GM12878 (cell line): ENCODE measurements at regions not wholly inside any gene's neighbourhood (a gene's known extent, or its start where the extent isn't known, plus 50 kb on each side); places are given as distances from the start of the nearest gene placed in this dataset.

Experiments
- CHD1 ChIP-seq: IDR thresholded peaks from 2 replicates; pipeline ENCODE4 v1.6.1; 2012; ENCODE audit warnings: low read depth, low read length, improper control_type of control experiment
- EZH2 ChIP-seq: IDR thresholded peaks from 2 replicates; pipeline ENCODE4 v1.6.1; 2012; ENCODE audit warnings: low read depth, mild to moderate bottlenecking, control low read depth, inconsistent platforms, low read length, borderline replicate concordance; ENCODE audit not compliant: control insufficient read depth
- POLR2A ChIP-seq: IDR thresholded peaks from 2 replicates; pipeline ENCODE4 v1.6.1; 2011; ENCODE audit warnings: low read depth, mild to moderate bottlenecking, low read length
- POLR2AphosphoS2 ChIP-seq: IDR thresholded peaks from 2 replicates; pipeline ENCODE4 v1.6.1; 2011; ENCODE audit warnings: low read depth, mild to moderate bottlenecking, low read length, improper control_type of control experiment, moderate library complexity
- TF ChIP-seq, protein P1 (sequence below): IDR thresholded peaks from 2 replicates; pipeline ENCODE4 v1.6.1; 2012; ENCODE audit warnings: low read depth, low read length, improper control_type of control experiment
- TF ChIP-seq, protein P2 (sequence below): IDR thresholded peaks from 2 replicates; pipeline ENCODE4 v1.6.1; 2012; ENCODE audit warnings: low read depth, low read length, improper control_type of control experiment
- TF ChIP-seq, protein P3 (sequence below), 3 experiments: IDR thresholded peaks in 2 of 3; conservative IDR thresholded peaks in 1 of 3; 2 replicates each; pipeline ENCODE4 v1.5.1; 2011; ENCODE audit warnings: low read depth in 3 of 3, low read length in 3 of 3, mild to moderate bottlenecking in 3 of 3, control low read depth in 2 of 3, moderate library complexity in 2 of 3, inconsistent platforms in 1 of 3, mixed read lengths in 1 of 3; ENCODE audit not compliant: control insufficient read depth in 2 of 3, insufficient read depth in 1 of 3; ENCODE audit errors: extremely low read depth in 1 of 3
- TF ChIP-seq, protein P4 (sequence below): fragments of 450-650 bp; IDR thresholded peaks from 2 replicates; pipeline ENCODE4 v1.6.1; 2017; ENCODE audit warnings: mild to moderate bottlenecking

DNA sequence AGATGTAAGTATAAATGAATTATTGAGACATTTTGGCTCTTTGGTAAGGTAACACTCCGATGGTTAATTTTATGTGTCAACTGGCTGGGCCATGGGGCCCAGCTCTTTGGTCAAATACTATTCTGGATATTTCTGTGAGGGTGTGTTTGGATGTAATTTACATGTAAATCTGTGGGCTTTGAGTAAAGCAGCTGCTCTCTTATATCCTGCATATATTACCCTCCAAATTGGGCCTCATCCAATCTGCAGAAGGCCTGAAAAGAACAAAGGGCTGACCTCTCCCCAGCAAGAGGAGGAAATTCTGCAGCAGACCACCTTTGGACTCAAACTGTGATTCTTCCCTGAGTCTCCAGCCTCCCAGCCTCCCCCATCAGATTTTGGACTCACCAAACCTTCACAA, 464.1 kb downstream of the PLCL1 start:
- TF ChIP-seq, protein P1, sequence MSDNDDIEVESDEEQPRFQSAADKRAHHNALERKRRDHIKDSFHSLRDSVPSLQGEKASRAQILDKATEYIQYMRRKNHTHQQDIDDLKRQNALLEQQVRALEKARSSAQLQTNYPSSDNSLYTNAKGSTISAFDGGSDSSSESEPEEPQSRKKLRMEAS, result no peak
- TF ChIP-seq, protein P2, sequence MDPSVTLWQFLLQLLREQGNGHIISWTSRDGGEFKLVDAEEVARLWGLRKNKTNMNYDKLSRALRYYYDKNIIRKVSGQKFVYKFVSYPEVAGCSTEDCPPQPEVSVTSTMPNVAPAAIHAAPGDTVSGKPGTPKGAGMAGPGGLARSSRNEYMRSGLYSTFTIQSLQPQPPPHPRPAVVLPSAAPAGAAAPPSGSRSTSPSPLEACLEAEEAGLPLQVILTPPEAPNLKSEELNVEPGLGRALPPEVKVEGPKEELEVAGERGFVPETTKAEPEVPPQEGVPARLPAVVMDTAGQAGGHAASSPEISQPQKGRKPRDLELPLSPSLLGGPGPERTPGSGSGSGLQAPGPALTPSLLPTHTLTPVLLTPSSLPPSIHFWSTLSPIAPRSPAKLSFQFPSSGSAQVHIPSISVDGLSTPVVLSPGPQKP, result no peak
- TF ChIP-seq, protein P3, sequence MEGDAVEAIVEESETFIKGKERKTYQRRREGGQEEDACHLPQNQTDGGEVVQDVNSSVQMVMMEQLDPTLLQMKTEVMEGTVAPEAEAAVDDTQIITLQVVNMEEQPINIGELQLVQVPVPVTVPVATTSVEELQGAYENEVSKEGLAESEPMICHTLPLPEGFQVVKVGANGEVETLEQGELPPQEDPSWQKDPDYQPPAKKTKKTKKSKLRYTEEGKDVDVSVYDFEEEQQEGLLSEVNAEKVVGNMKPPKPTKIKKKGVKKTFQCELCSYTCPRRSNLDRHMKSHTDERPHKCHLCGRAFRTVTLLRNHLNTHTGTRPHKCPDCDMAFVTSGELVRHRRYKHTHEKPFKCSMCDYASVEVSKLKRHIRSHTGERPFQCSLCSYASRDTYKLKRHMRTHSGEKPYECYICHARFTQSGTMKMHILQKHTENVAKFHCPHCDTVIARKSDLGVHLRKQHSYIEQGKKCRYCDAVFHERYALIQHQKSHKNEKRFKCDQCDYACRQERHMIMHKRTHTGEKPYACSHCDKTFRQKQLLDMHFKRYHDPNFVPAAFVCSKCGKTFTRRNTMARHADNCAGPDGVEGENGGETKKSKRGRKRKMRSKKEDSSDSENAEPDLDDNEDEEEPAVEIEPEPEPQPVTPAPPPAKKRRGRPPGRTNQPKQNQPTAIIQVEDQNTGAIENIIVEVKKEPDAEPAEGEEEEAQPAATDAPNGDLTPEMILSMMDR (IDR thresholded peaks at IDR 0.05 in 2 of 3, conservative IDR thresholded peaks at IDR 0.05 in 1 of 3; ENCODE audit: control insufficient read depth in 2 of 3, extremely low read depth in 1 of 3, insufficient read depth in 1 of 3, low read depth in 3 of 3, low read length in 3 of 3), result no peak
- TF ChIP-seq POLR2AphosphoS2, result no peak
- no peak for TF ChIP-seq POLR2A
- TF ChIP-seq, protein P4, sequence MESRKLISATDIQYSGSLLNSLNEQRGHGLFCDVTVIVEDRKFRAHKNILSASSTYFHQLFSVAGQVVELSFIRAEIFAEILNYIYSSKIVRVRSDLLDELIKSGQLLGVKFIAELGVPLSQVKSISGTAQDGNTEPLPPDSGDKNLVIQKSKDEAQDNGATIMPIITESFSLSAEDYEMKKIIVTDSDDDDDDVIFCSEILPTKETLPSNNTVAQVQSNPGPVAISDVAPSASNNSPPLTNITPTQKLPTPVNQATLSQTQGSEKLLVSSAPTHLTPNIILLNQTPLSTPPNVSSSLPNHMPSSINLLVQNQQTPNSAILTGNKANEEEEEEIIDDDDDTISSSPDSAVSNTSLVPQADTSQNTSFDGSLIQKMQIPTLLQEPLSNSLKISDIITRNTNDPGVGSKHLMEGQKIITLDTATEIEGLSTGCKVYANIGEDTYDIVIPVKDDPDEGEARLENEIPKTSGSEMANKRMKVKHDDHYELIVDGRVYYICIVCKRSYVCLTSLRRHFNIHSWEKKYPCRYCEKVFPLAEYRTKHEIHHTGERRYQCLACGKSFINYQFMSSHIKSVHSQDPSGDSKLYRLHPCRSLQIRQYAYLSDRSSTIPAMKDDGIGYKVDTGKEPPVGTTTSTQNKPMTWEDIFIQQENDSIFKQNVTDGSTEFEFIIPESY, result no peak
- no peak for TF ChIP-seq EZH2
- no peak for TF ChIP-seq CHD1
